T1000 (cell line): ENCODE measurements at regions not wholly inside any gene's neighbourhood (a gene's known extent, or its start where the extent isn't known, plus 50 kb on each side); places are given as distances from the start of the nearest gene placed in this dataset.

Source experiments
- DNase-seq: peaks from one replicate; lab custom pipeline; 2025; ENCODE audit warnings: mixed read lengths; lab: John Stamatoyannopoulos, UW

DNA sequence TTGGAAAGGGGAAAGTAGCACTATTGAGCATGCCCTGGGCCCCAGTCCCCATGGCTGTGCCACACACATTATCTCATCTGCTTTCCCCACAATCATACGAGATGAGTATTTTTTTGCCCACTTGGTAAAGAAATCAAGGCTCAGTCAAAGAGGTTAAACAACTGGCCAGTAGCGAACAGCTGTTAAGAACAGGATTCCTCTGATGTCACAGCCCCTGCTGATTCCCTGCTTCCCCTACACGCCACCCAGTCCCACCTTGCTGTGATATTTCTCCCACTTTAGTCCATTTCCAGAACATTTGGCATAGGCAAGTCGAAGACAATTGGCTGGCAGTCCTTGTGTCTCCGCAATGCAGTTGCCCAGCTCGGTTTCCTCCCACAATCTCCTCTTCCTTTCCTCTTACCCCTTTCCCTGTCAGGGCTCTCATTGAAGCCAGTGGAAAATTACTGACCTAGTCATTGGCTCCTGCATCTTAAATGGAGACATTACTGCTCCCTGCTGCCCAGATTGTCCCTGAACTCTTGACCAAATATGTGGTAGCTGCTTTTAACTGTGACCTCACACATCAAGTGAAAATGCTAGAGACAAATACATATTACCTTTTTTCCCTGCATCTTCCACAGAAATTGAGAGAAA lies 56.5 kb upstream of the EEPD1 start:
- DNase-seq = no peak

DNA sequence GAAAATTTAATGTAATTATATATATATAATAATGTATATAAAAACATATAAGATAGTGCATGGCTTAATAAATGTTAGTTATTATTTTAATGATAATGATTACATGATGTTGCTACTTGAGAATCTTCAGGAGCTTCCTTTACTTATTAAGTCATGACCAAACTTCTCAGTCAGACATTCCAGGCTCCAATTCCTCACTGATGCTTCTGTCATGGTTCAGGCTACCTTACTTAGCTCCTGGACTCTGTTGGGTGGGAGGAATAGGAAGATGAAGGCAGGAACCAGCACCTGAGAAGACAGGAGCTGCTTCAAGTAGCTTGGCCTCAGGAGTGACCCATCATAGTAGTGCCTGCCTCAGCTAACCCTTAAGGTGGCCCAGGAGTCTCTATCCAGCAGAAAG lies 55.0 kb upstream of the EEPD1 start:
- no peak for DNase-seq

DNA sequence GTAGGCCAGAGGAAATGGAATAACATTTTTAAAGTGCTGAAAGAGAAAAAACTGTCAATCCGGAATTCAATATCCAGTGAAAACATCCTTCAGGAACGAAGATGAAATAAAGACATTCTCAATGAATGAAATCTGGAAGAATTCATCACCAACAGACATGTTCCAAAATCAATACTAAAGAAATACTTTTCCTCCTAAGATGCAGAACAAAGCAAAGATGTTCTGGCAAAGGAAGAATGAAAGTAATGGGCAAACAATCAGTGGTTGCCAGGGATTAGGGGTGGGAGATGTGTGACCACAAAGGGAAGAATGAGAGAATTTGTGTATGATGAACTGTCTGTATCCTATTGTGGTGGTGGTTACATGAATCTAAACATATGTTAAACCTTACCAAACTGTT lies 52.8 kb upstream of the EEPD1 start:
- no peak for DNase-seq

DNA sequence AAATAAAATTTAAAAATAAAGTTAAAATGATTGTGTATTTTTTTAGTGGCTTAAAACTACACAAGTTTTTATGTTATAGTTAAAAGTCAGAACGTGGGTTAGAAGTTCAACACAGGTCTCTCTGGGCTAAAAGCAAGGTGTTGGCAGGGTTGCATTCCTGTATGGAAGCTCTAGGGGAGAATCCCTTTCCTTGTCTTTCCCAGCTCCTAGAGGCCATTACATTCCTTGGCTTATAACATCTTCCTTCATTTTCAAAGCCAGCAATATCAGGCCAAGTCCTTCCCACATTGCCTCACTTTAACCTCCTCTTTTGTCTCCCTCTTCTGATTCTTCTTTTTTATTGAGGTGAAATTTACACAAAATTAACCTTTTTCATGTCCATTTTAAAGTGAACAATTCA lies 52.4 kb upstream of the EEPD1 start:
- no peak for DNase-seq
